ENCODE measurements at regions not wholly inside any gene's neighbourhood (a gene's known extent, or its start where the extent isn't known, plus 50 kb on each side); places are given as distances from the start of the nearest gene placed in this dataset.

- TF ChIP-seq CTCF (IDR thresholded peaks at IDR 0.05; ENCODE audit: low read depth, low read length, poor library complexity, severe bottlenecking) (no peak), EZH2phosphoT487 (IDR thresholded peaks at IDR 0.05; ENCODE audit: borderline replicate concordance, low read length) (no peak)
Observed at GRCh38 chr22:47624252-47625012, 862.0 kb downstream of the TBC1D22A start.
